HUDEP-2 (cell line): ENCODE measurements at regions not wholly inside any gene's neighbourhood (a gene's known extent, or its start where the extent isn't known, plus 50 kb on each side); places are given as distances from the start of the nearest gene placed in this dataset.
A peak's percentile ranks its signal among the peaks of the same experiment; 100 is the strongest.

Experiments
- DNase-seq, 76 experiments: peaks; one replicate each; lab custom pipeline; 2025; ENCODE audit not compliant: unreplicated experiment in 76 of 76; lab: John Stamatoyannopoulos, UW

DNA sequence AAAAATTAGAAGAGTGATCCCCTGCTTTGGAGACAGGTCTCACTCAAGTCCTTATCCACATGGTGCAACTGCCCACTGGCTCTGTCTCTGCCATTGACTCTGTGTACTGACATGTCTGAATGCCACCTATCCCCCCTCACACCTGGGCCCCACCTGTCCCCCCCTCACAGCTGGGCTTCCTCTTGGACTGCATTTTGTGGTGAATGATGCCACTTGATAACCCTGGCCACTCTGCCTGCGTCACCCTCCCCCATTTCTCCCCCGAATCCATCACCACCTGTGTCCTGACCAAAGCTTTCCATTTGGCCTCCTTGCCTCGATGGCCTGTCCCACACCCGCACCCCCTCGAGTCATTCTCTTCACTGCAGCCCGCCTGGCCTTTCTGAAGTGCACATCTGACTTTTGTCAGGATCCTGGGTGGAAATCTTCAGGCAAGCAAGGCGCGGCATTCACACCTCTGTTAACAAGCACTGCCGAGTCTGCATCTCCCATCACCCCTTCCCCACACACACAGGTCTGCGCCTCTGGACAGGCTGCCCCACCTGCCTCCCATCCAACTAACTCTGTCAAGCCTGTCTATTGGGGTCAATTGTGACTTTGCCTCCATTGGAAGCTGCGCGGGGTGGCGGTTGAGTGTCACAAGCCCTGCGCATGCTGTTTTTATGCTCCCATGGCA, 175.3 kb upstream of the KLF14 start:
- no peak for DNase-seq

DNA sequence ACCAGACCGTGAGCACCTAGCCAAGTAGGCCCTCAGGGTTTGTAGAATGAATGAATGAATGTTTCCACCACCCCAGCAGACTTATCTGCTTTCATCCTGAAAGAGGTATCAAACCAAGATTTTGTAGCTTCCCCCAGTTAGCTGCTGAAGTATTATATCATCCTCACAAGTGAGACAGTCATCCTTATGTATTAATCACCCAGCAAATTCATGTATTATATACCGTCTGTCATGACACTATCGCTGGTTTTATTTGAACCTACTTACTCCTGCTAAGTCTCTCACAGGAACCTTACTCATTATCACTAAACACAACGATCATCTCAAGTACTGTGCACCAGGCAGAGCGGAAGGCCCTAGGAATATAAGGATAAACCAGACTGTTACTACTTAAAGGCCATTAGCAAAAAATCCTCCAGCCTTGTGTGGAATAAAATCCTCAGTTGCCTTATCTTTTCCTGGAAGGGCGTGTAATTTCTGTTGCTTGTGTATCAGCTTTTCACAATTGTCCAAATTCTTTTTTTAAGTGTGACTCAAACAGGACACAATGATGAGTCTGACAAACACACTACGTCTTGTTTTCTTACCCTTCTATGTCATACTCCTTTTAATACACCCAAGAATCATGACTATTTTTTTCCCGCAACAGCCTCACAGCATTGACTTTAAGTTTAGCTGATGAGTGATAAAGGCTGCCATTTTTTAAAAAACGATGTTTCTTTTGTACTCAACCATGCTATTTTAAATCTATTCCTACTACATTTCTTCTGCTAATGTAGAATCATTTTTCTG, 176.1 kb upstream of the KLF14 start:
- no peak for DNase-seq

DNA sequence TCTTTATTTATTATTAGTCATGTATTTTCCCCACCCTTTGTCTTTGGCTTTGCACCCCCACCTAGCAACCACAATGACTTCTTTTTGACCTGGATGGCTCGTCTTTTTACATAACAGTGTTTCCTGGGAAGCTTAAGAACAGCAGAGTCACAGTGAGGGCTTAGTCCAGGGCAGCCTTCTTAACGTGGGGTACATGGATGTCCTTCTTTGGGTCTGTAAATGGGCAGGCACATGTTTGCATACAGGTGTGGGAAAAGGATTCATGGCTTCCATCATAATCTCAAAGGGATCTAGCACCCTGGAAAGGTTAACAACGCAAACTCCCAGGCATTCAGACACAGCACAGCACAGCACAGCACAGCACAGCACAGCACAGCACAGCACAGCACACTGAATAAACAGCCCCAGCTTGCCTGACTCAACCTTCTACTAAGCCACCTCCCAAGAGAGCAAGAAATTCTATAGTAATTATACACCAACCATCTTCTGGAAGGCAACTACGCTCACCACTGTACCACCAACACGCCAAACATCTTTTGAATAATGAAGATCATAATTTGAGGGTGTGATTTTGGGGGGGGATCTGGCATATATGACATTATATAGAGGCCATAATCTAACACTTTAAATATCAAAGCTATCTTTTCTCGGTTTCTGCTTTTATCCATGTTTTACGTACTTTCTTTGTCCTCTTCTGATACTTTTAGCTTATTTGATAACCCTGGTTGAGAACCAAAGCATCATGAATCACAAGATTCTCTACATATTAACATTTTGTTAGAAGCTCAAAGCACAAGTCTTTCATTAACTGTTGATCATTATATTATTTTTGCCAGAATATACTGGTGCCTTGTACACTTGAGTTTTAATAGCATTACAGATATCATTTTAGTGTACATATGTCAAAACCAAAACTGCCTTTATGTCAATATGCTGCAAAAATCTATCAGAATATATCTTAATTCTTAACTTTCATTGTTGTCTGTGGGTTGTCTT, 177.2 kb upstream of the KLF14 start:
- no peak for DNase-seq

DNA sequence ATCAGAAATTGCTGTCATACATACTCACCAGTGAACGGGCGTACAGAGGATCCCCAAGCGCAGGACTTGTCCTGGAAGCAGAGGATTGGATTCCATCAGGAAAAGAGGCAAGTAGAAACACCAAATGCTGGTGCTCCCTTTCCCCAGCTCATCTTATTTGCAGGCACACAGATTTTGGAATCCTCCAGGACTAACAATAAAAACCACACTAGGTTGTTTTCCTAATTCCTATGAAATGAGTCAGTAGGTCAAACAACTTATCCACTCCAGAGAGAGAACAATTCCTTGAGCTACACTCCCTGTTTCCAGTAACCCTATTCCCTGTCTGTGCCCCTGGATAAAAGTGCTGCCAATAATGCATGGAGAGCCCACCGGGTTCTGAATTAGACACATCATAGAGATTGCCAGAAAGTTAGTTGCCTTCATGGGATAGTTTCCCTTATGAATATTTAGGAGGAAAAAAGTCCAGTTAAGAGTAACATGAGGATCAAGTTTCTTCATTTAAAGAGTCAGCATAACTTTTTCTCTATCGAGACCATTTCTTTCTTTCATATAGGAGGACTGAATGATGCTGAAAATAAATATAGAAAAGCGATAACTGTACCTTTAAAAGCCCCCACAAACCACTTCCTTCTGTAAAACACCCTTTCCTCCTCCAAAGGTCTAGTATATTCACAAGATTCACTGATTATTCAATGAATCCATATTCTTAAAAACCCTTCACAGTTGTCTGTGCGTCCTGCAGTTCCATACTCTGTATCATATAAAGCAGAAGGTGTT, 178.3 kb upstream of the KLF14 start:
- DNase-seq: peak in 1 of 76 experiments; percentile 11

DNA sequence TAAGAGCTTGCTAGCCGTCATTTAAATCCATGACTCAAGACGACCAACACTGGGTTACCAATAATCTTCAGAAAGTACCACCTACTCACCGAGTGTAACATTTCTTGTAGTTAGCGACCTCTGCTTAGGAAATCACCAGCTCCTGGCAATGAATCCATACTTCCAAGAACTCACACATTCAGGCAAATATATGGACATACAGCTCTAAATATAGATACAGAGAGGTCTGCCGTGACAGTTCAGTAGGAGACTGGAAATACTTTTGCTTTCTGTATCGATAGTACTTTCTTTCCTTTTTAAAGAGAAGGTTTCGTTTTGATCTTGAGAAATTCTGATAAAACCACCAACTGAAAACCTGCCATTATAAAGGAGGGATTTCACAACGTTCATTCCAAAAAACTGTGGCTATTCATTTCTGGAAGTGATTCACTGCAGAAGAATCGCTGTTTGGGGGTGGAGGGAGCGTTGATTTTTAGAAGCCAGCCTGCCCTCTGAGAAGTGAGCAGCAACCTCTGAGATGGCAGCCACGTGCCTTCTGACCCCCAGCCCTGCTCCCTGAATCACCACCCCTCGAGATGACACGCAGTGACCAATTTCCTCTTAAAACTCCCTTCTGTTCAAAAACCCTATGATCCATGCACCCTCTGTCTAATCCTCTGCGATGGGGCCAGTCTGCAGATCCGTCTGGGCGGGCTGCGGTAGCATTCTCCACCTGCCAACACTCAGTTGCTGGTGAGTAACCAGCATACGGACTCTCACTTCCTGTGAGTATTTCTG, 179.0 kb upstream of the KLF14 start:
- DNase-seq: peak in 3 of 76 experiments; percentile 3 to 31 (median 9)

DNA sequence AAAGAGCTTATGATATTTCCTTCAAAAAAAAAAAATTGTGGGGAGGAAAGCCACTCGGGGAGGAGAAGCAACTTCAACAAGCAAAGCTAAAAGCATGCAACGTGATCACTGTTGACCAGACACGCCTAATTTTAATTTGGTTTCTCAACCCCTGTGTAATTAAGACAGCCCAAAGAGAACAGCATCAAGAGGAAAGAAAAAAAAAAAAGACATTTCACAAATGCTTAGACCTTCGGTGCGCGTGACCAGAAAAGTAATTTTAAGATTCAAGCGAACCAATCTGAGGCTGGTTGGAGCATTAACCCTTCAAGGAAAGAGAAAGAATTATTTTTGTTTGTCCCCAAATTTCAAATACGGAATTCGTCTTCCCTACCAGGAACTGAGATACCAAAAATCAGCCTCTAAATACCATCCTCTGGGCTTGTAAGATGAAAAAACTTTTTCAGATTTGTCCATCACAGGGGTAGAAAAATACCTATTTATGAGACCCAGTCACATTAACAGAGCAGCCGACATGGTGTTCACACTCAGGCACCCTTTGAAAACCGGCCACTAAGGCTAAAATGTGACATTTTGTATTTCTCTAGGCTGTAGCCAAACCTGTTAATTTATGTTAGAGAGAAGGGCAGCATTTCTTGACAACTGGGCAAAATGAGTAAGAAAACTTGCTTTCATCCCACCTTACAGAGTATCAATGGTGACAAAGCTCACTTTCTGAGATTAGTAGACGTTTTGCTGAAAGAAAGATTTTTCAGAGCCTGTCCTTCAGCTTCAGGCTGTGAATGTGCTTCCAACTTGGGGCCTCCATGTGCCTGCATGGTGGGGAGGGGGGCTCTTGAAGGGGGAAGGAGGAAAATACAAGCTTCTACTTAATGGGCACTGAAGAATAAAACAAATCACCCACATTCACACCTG, 179.9 kb upstream of the KLF14 start:
- DNase-seq: no peak

DNA sequence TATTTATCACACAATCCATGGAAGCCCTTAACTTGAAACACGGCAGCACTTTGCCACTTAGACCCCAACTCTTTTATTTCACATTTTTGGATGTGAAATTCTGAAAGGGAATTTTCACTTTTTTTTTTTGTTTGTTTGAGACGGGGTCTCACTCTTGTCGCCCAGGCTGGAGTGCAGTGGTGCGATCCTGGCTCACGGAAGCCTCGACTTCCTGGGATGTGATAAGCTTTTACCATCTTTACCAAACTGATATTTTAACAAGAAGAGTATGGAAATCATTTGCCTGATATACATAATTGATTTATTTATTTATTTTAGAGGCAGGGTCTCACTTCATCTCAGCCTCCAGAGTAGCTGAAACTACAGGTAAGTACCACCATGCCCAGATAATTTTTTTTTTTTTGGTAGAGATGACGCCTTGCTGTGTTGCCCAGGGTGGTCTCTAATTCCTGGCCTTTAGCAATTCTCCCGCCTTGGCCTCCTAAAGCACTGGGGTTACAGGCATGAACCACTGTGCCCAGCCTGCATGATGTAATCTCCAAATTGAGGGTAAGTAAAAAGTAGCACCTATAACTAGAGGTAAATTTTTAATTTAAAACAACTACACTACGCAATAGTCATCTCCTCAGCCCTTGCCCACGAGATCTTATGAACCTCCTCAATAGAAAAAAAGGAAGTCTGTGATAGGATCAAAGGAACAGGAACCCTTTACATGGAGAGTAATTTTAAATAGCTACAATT, 180.7 kb upstream of the KLF14 start:
- no peak for DNase-seq

DNA sequence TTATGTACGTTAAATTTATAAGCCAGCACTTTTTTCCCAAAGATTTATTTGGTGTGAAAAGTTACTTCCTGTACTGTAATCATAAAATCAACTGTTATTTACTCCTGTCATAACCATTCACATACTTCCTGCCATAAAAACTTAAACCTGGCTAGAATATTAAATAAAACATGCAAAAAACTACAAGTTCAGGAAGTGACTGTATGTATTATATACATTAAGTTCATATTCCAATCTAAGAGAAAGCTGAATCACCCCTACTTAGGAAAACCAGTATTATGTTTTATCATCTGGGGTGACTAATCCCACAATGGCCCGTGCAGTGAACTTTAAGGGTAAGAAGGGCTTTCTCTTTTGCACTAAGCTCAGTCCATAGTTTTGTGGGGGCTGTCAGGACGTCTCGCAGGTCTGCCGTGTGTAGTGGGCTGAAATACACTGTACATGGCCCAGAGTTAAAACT, 183.7 kb upstream of the KLF14 start:
- no peak for DNase-seq

DNA sequence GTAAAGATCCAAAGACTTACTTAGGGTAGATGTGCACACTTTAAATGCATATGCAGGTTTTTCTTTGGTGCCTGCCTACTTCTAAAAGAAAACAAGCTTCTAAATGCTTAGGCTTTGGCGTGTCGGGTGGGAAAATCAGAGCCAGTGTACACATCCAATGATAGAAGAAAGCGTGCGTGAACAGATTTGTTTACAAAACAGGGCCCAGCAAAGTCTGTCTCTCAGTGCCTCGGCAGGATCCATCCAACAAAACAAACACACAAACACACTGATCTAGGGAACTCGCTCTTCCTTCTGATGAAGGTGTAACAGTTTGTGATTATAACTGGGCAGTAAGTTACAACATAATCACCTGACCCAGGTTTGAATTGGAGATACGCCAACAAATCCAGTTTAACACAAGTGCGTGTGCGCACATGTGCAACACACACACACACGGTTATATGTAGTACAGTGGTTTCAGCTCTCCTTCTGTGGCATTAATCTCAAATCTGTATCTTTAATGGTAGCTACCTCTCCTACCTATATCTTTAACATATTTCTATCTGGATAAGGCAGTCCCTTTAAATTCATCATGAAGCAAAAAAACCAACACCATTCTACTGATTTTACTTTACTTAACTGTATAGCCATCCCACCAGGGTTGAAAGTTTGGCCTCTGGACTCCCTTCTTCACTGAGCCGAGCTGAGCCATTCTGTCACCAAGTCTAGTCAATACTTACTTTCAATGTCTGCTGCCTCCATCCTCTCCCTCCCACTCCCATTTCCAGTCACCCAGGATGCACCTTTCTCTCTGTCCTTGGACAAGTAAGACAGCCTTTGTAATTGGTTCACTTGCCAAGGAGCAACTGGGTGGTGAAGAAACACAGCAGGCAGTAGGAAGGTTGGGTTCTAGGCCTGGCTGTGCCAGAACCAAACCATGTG, 184.4 kb upstream of the KLF14 start:
- DNase-seq: no peak

DNA sequence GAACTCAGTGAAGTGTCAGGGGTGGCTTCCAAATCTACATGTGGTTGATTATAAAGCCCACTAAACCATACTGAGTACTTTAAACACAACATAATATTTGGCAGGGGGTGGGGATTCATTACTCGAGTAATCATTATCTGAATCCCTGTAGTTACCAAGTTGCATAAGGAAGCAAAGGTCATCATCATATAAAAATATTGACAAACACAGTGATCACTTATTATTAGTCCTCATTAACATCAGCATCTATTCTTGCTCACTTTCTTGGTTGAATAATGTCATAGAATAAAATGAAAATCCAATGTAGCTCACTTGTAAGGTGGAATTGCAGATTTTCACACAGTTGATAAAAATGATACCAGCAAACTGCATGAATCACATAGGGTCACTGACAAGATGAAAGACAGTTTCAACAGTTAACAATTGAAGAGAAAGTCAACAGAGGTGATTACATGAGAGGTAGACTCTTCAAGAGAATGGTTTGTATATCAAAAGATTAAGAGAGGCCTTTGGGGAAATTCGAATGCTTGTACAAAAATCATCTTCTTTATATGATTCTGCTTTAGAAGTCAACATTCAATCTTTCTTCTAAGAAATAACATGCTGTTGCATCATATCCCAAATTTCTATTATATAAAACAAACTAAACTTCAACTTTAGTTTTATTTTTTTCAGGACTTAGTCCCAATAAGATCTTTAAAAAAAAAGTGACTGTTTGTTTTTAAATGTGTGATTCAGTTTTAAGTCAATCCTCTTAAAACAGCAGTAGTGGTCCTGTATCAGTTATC, 185.5 kb upstream of the KLF14 start:
- DNase-seq: no peak

DNA sequence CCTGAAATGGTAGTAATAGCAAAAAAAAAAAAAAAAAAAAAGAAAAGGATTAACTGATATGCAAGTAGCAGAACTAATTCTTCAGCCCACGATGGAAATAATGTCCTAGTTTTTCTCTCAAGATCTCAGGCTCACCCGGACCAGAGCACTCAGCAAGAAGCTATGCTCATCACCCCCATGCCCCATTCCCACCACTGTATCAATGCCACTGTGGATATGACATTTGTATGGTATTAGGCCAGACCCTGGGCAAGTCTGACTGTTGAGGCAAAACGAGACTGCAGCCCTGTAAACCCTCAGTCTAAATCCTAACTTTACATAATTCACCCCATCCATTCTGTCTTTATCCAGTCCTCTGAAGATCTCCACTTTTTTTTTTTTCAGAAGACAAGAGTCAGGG, 186.1 kb upstream of the KLF14 start:
- DNase-seq: no peak

DNA sequence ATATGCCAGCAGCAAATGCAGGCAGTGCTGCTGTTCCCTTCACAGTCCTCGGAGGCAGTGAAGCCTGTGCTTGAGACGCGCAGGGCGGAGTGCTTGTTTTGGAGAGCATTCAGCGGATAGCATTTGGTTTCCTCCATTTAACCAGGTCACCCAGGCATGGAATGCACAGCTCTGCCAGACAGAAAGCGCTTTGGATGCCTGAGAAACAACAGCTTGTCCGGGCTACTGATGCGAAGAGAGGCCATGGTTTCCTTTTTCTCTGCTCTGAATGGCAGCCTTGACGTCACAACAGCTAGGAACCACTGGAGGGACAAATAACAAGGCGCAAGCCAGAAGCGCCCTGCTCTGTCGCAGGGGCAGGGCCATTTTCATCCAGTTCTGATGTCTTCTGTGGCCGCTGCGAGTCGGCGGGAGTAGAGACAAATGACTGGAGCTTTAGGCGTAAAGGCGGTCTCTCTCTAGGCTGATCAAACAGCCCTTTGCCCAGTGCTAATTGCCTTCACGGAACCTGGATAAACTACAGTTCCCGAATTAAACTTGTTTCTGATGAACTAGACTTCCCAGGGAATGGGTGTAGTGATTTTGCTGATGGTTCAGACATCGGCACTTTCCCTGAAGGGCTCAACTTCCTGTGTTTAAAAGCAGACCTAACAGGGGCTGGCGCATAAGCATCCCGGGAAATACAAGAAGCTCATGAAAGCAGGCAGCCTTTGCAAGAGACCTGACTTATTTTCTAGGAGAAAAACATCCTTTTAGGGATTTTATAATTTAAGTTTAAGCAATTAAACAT, 187.6 kb upstream of the KLF14 start:
- DNase-seq: no peak

DNA sequence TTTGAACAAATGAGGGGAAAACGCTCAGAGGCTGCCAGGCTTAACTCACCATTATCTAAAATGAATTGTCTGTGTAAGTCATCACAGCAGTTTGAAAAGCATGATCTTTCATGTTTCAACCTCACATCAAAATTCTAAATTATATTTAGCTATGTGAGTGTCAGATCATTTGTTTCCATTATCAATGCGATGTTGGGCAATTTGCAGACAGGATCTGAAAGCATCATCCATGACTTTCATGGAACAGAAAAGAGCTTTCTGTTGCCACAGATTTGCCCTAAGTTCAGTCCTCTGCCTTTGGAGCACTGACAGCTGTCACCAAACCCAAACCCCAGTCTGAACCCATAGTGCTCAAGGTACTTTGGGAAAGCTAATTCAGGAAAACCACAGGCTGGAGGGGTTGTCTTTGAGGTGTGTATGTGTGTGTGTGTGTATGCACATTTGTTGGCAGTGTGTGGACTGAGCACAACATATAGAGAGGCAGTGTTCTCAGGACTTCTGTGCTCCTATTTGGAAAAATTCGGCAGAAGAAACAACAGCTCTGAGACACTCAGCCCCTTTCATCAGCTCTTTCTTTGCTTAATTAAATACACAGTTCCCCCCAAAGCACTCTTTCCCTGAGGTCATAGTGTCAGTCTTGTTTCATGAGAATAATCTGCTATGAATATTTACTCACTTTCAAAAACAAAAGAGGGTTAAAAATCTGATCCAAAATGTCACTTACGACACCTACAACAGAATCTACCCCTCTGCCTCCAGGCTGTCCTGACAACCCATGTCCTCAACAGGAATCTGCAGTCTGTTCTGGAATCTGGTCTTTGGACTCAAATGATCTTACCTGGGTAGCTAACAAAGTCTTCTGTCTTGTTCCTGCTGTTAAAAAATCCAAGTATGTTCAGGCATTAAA, 188.5 kb upstream of the KLF14 start:
- no peak for DNase-seq

DNA sequence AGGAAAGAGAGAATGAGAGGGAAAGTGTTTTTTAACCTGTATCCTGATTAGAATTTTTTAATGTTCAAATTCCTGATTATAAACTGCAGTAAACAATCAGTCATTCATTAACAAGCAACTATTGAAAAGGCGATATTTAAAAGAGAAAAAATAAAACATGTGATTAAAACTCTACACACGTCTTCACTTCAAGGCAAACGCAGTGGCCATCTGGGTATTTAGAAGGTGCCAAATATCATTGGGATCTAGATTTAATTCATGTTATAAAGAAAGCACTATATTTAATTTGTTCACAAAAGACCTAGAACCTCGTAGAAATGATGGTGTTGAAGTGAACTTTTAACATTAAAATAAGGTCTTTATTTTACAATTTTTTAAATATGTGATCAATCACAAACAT, 189.4 kb upstream of the KLF14 start:
- no peak for DNase-seq
